DMS79 treated with DMSO at 0.1 percent for 48 hours (cell line): ENCODE measurements at regions not wholly inside any gene's neighbourhood (a gene's known extent, or its start where the extent isn't known, plus 50 kb on each side); places are given as distances from the start of the nearest gene placed in this dataset.

Experiments used
- DNase-seq: peaks from one replicate; lab custom pipeline; 2025; lab: John Stamatoyannopoulos, UW

- DNase-seq, result no peak
These were observed 239.8 kb downstream of the TBX18 start for GRCh38 chr6:84524636-84525035.

DNA sequence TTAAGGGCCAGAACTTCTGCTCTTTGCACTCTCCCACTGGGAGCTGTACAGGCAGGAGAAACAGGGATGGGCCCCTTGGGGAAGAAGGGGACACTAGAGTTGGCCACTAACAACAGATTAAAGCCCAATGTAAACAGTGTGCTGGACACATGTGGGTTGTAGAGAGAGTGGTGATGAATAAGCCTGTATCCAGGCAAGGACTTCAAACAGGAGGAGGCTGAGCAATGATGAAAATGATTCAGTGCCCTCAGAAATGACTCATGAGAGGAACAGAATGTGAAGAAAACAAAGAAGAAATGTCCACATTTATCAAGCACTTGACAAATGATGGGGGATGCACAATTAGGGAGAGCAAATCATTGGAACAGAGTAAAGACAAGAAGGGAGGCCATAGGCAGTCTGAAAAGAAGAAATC is 242.3 kb downstream of the TBX18 start:
- DNase-seq, result no peak

DNA sequence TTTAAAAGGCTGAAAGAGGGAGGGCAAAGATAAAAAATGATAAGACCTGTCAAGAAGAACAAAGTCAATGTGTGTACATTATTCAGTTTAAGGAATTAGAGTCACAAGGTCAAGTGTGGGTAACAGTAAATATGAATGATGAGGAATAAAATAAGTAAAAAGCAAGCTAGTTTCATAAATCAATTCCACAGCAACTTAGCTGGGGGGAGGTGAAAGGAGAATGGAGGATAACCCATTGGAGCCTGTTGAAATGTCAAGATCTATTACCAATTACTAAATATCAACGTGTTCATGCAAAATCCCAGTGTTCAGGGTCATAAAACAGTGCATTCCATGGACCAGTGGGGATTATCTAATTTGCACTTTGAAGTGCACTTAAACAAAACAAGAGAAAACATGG is 242.9 kb downstream of the TBX18 start:
- no peak for DNase-seq

DNA sequence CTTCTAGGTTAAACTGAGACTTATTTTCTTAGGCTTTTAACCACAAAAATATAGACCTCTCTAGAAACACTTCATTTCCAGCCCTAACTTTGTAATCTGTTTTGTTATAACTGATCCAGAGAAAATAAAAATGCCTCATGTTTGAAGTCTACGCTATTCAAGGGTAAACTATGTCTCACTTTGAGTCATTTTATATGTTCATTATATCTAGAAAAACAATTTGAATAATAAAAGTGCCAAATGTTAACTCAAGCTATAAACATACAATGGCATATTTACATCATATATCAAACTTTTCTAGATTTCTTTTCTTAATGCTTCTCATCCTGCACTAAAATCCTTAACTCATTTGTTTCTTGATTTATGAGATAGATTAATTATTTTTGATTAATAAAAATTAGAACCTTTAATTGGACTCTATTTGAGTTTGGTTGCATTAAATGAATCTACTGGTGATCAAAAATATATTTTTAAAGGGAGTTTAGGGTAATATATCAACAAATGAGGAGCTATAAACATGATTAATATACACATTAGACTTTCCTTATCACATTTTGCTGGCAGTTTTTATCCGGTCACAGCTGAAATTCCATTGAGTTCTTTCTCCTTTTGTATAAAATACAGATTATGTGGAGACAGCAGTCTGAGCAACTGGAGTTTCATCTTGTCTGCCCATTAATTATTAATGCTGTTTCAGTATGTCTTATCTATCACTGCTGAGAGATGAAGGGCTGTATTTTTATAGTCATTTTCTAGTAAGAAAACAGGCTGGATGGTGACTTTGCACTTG is 246.5 kb downstream of the TBX18 start:
- DNase-seq, result no peak

DNA sequence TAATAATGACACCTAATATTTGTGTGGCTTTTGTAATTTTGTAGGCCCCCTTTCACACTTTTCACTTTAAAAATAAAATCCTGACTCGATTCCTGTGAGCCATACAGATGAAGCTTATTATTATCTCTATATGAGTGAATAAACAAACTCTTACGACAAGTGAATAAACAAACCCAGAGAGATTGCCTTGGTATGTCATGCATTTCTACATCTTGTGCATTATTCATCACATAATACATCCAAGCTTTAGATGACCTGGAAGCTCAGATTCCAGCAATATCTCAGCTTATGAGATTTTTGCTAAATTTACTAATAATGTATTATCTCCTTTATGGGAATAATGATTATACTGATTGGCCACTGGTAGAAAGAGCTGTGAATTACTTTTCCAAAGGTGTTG is 248.2 kb downstream of the TBX18 start:
- no peak for DNase-seq

DNA sequence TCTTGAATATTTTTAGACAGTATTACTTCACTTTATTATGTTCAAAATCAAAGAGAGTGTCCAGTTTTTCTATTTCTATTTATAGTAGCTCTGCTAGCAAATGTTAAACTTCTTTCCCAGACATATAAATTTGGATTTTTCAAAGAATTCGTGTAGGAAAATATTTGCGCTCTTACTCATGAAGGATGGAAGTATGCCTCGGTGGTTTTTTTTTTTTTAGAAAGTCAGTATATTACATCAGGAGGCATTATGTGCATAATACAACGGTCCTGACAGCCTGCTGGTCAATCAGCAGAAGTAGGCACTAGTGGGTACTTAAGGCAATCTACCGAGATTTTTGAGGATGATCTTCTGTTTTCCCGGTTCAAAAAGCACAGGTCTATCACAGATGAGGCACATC is 249.3 kb downstream of the TBX18 start:
- DNase-seq, result no peak

DNA sequence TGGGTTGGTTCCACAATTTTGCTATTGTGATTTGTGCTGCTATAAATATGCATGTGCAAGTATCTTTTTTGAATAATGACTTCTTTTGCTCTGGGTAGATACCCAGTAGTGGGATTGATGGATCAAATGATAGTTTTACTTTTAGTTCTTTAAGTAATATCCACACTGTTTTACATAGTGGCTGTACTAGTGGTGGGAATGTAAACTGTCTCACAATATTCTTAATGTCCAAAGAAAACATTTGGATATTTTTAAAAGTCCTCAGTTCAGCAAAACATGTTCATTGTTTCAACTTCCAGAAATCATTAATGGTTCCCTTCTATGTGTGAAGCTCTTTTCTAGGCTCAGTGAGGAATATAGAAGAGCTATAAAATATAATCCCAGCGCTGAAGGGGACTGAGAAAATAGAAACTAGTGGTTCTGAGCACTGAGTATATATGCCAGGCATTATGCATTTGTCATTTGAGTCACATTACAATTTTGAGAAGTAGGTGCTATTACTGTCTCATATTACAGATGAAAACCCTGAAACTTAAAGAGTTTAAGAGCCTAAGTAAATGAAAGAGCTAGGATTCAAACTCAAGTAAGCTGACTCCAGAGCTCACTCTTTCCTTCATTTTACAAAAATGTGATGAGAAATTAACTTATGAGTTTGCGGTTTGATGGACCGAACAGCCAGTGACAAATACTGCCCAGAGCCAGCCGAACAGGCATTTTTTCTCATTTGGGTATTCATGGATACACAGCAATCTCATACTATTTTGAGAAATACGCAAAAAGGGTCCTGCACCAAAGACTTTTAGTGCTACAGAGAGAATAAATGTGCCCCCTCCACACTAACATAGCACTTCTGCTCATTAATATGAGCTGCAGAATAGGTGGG is 250.1 kb downstream of the TBX18 start:
- no peak for DNase-seq

GRCh38 chr6:84512391-84512790 is 252.0 kb downstream of the TBX18 start:
- DNase-seq, result no peak

- DNase-seq, result no peak
These were observed 252.5 kb downstream of the TBX18 start for GRCh38 chr6:84511929-84512328.

GRCh38 chr6:84508981-84509380 is 255.4 kb downstream of the TBX18 start:
- DNase-seq, result no peak

DNA sequence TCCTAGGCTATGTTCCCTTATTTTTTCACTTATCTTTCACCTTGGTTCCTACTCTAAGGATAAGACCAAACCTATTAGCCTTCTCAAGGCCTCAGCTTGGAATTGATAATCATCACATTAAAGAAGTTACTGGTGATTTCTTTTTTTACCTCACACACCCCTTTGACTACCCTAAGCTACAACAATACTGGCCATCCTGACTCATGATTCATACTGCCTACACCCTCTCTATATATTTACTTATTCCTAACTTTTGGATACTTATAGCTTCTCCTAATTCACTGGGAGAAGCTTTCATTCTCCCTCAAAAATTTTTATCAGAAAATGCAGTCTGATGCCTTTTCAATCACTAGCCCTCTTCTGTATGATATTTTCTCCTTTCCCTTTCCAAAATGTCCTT is 256.1 kb downstream of the TBX18 start:
- DNase-seq, result no peak

- no peak for DNase-seq
These were observed 260.4 kb downstream of the TBX18 start for GRCh38 chr6:84504025-84504424.

GRCh38 chr6:84501315-84501714 is 263.1 kb downstream of the TBX18 start:
- no peak for DNase-seq

DNA sequence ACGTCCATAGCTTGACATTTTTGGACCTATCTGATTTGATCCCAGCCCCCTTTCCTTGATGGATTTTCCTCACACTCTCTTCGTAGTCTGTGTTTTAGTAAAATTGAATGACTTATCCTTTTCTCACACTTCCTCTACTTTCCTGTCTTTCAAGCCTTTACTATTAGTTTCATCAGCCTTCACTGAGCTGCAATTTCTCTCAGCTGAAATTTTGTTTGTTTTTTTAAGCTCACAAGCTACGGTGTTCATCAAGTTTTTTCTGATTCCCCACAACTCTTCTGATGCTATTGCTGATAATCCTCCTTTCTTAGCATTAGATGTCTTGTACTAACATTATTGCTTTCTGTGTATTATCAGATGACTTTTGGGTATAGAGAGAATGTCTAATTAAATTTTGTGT is 263.7 kb downstream of the TBX18 start:
- DNase-seq, result no peak

DNA sequence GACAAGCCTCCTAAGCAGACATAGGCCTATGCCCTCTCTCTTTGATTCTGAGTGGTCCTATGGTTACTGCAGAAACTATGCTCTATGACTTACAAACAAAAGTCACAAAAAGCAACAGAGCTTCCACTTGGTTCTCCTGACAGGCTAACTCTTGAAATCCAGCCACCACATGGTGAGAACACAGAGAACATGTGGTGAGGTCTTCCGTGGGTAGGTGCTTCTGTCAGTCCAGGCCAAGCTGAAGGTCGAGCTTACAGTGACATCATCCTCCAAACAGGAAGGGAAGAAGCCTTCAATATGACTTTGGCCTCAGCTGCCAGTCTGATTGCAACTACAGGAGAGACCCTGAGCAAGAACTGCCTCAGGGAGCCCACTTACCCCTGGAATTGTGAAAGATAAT is 265.5 kb downstream of the TBX18 start:
- no peak for DNase-seq

- no peak for DNase-seq
These were observed 265.1 kb upstream of the CEP162 start for GRCh38 chr6:84492241-84493165.

- DNase-seq, result no peak
These were observed 262.2 kb upstream of the CEP162 start for GRCh38 chr6:84489598-84489997.

GRCh38 chr6:84486526-84486925 is 259.1 kb upstream of the CEP162 start:
- no peak for DNase-seq

DNA sequence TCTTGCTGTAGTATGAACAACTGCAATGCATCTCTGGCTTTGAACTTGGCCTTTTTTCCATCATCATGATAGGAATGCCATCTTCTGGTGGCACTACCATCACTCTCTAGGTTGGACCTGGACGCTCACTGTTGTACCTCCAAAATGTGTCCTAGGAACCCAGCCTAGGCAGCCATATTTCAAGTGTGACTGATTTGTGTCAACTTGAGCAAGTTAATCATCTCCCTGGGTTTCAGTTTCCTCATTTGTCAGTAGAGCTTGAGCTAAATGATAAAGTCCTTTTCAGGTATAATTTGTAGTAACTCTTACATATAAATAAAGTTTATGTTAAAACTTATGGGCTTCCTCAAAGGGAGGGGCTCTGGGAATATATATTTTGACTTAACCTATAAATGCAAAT is 241.7 kb upstream of the CEP162 start:
- DNase-seq, result no peak

DNA sequence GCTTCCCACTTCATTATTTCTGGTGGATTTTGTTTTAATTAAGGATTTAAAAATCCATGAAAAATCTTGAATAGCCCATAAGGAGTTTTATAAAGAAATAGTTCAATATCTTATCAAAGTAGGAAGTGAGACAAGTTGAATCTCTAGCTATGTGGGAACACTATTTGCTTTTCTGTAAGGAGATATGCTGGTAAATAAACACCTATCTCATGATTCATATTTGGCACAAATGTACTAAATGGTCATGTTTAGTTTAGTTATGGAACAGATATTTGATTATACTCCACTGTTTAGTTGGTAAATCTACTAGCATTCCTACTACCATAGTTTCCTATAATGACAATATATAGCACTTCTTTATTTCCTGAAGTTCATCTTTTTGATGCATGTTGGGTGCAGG is 239.9 kb upstream of the CEP162 start:
- no peak for DNase-seq

DNA sequence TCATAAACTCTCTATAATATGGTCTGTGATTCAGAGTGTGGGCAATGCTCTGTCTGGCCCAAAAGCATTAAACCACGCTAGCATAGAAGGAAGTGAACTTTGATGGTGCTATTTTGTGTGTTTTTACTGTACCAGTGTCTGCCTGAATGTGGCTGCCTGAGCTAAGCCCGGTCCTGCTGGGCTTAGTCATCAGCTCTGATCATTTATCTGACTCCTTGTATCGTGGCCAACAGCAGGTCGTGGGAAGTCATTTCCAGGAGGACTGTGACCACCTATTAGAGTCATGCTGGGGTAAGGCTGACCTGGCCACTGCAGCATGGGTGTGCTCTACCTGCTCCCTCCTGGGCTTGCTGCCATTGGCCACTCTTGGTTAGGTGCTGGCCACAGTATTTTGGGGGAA is 239.1 kb upstream of the CEP162 start:
- DNase-seq, result no peak

DNA sequence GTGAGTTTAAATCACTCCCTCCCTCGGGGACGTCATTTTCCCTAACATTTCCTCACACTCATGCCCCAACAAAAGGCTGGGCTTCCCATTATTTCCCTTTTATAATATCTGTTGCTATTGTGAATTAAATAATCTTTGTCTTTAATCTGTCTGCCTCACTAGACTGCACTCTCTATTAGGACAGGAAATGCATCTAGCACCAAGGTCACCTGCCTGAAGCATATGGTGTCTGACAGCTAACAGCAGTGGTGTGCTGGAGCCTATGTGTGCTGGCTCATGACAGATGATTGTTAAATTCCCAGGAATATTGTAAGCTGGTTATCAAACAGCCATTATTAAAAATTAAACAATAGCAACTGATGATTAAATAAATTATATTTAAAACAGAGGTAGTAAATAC is 237.0 kb upstream of the CEP162 start:
- DNase-seq, result no peak
